IMR-90 (cell line): ENCODE measurements at regions not wholly inside any gene's neighbourhood (a gene's known extent, or its start where the extent isn't known, plus 50 kb on each side); places are given as distances from the start of the nearest gene placed in this dataset.

Experiments used
- ATAC-seq: fragments of 200-7000 bp; cut with Tn5 transposase; 2 replicates; pipeline ENCODE4 v1.9.1; 2020; ENCODE audit warnings: low read depth, mild to moderate bottlenecking, moderate library complexity
- BruUV-seq: library from RNA; stranded (reverse); fragments of 400-500 nt; replicated peaks from 2 replicates; lab custom pipeline; 2021; lab: Mats Ljungman, UMichigan
- CTCF ChIA-PET: fragments of 300-600 bp; formaldehyde crosslinking; extraction: SDS; loops from one replicate; lab custom pipeline; 2021; ENCODE audit warnings: antibody characterized with exemption; lab: Yijun Ruan, JAX
- POLR2A ChIA-PET: fragments of 300-600 bp; sonication (Branson Sonifier 250); formaldehyde crosslinking; loops from one replicate; lab custom pipeline; 2022; ENCODE audit warnings: antibody characterized with exemption; ENCODE audit not compliant: unreplicated experiment; lab: Charles Lee
- DNase-seq: peaks from one replicate; pipeline ENCODE4 v3.0.0; 2013
- H2AFZ ChIP-seq: replicated peaks from 2 replicates; pipeline ENCODE3; 2013; ENCODE audit warnings: low read length, mild to moderate bottlenecking; ENCODE audit not compliant: poor library complexity
- H2AK5ac ChIP-seq: 2 replicates; pipeline ENCODE4 v1.6.1; 2013; ENCODE audit warnings: low read depth, low read length, inconsistent platforms
- H2AK9ac ChIP-seq: replicated peaks from 2 replicates; pipeline ENCODE3; 2013; ENCODE audit warnings: mild to moderate bottlenecking, low read depth, low read length, moderate library complexity; ENCODE audit not compliant: poor library complexity
- H2BK120ac ChIP-seq: 2 replicates; pipeline ENCODE4 v1.6.1; 2013; ENCODE audit warnings: low read depth, low read length, inconsistent platforms
- H2BK15ac ChIP-seq: 3 replicates; pipeline ENCODE4 v1.6.1; 2013; ENCODE audit warnings: low read depth, low read length, inconsistent platforms
- H2BK20ac ChIP-seq: 2 replicates; pipeline ENCODE4 v1.6.1; 2013; ENCODE audit warnings: low read depth, mild to moderate bottlenecking, inconsistent platforms, low read length, moderate library complexity
- H2BK5ac ChIP-seq: 2 replicates; pipeline ENCODE4 v1.6.1; 2013; ENCODE audit warnings: mild to moderate bottlenecking, low read depth, low read length, inconsistent platforms; ENCODE audit not compliant: poor library complexity, severe bottlenecking
- H3K14ac ChIP-seq: replicated peaks from 2 replicates; pipeline ENCODE4 v1.6.1; 2013; ENCODE audit warnings: low read depth, low read length, inconsistent platforms
- H3K18ac ChIP-seq: 2 replicates; pipeline ENCODE4 v1.6.1; 2013; ENCODE audit warnings: low read depth, low read length, control low read depth
- H3K23ac ChIP-seq: 2 replicates; pipeline ENCODE4 v1.6.1; 2013; ENCODE audit warnings: low read depth, low read length, inconsistent platforms
- H3K27ac ChIP-seq: 2 replicates; pipeline ENCODE4 v1.5.1; 2013; ENCODE audit warnings: mild to moderate bottlenecking, control low read depth, low read length; ENCODE audit not compliant: insufficient read depth
- H3K27me3 ChIP-seq: 2 replicates; pipeline ENCODE4 v1.6.1; 2013; ENCODE audit warnings: low read length; ENCODE audit not compliant: control insufficient read depth, insufficient read depth
- H3K36me3 ChIP-seq: 2 replicates; pipeline ENCODE4 v1.6.1; 2013; ENCODE audit warnings: low read length, mixed read lengths; ENCODE audit not compliant: control insufficient read depth, insufficient read depth
- H3K4ac ChIP-seq: 2 replicates; pipeline ENCODE4 v1.6.1; 2013; ENCODE audit warnings: low read depth, low read length, inconsistent platforms
- H3K4me1 ChIP-seq: 2 replicates; pipeline ENCODE4 v1.6.1; 2013; ENCODE audit warnings: low read length, mixed read lengths; ENCODE audit not compliant: control insufficient read depth, insufficient read depth
- H3K4me2 ChIP-seq: 2 replicates; pipeline ENCODE4 v1.6.1; 2013; ENCODE audit warnings: low read depth, mild to moderate bottlenecking, control low read depth, low read length, moderate library complexity
- H3K4me3 ChIP-seq: 2 replicates; pipeline ENCODE4 v1.5.1; 2013; ENCODE audit warnings: low read depth, mild to moderate bottlenecking, control low read depth, low read length, moderate library complexity; ENCODE audit not compliant: insufficient read depth
- H3K56ac ChIP-seq: 2 replicates; pipeline ENCODE4 v1.6.1; 2013; ENCODE audit warnings: low read length, inconsistent platforms; ENCODE audit not compliant: insufficient read depth; ENCODE audit errors: extremely low read depth
- H3K79me1 ChIP-seq, 2 experiments: 2 replicates each; pipeline ENCODE4 v1.6.1; 2013; ENCODE audit warnings: low read length in 2 of 2, inconsistent platforms in 1 of 2, low read depth in 1 of 2
- H3K9ac ChIP-seq: 2 replicates; pipeline ENCODE4 v1.6.1; 2013; ENCODE audit warnings: low read depth, low read length, control low read depth
- H3K9me1 ChIP-seq: 2 replicates; pipeline ENCODE4 v1.6.1; 2013; ENCODE audit warnings: low read length, inconsistent platforms; ENCODE audit not compliant: insufficient read depth
- H3K9me3 ChIP-seq: 2 replicates; pipeline ENCODE4 v1.6.1; 2013; ENCODE audit warnings: low read length; ENCODE audit not compliant: control insufficient read depth, insufficient read depth
- H4K20me1 ChIP-seq: 2 replicates; pipeline ENCODE4 v1.6.1; 2013; ENCODE audit warnings: low read length, inconsistent platforms; ENCODE audit not compliant: insufficient read depth
- H4K5ac ChIP-seq: 2 replicates; pipeline ENCODE4 v1.6.1; 2013; ENCODE audit warnings: mild to moderate bottlenecking, low read depth, low read length, control low read depth
- H4K8ac ChIP-seq, 2 experiments: 2 replicates each; pipeline ENCODE4 v1.6.1; 2013; ENCODE audit warnings: low read depth in 2 of 2, low read length in 2 of 2, control low read depth in 1 of 2, inconsistent platforms in 1 of 2
- H4K91ac ChIP-seq: 2 replicates; pipeline ENCODE4 v1.6.1; 2013; ENCODE audit warnings: low read depth, low read length, inconsistent platforms; ENCODE audit not compliant: insufficient read depth
- BHLHE40 ChIP-seq: fragments of 150-350 bp; IDR thresholded peaks from 2 replicates; pipeline ENCODE4 v1.6.1; 2016; ENCODE audit warnings: mild to moderate bottlenecking, low read depth, low read length
- CEBPB ChIP-seq: IDR thresholded peaks from 2 replicates; pipeline ENCODE4 v1.6.1; 2012; ENCODE audit warnings: low read depth, low read length, improper control_type of control experiment
- CHD1 ChIP-seq: IDR thresholded peaks from 2 replicates; pipeline ENCODE4 v1.6.1; 2012; ENCODE audit warnings: low read depth, low read length, improper control_type of control experiment
- CTCF ChIP-seq: conservative IDR thresholded peaks from 2 replicates; pipeline ENCODE4 v1.5.1; 2012; ENCODE audit warnings: mild to moderate bottlenecking, low read depth, low read length, improper control_type of control experiment
- ELK1 ChIP-seq: fragments of 150-350 bp; IDR thresholded peaks from 2 replicates; pipeline ENCODE4 v1.6.1; 2016; ENCODE audit warnings: low read depth, mild to moderate bottlenecking, low read length, moderate library complexity, borderline replicate concordance
- FOS ChIP-seq: fragments of 150-350 bp; IDR thresholded peaks from 2 replicates; pipeline ENCODE4 v1.6.1; 2016; ENCODE audit warnings: low read depth, low read length
- MAFK ChIP-seq: IDR thresholded peaks from 2 replicates; pipeline ENCODE4 v1.6.1; 2012; ENCODE audit warnings: low read depth, low read length, improper control_type of control experiment
- MXI1 ChIP-seq: IDR thresholded peaks from 2 replicates; pipeline ENCODE4 v1.6.1; 2012; ENCODE audit warnings: low read depth, mild to moderate bottlenecking, low read length, moderate library complexity, borderline replicate concordance
- NFE2L2 ChIP-seq: fragments of 150-350 bp; IDR thresholded peaks from 2 replicates; pipeline ENCODE4 v1.6.1; 2016; ENCODE audit warnings: low read depth, mild to moderate bottlenecking, low read length
- RCOR1 ChIP-seq: IDR thresholded peaks from 2 replicates; pipeline ENCODE4 v1.6.1; 2012; ENCODE audit warnings: mild to moderate bottlenecking, low read length, improper control_type of control experiment; ENCODE audit not compliant: insufficient replicate concordance
- SMC3 ChIP-seq: fragments of 150-350 bp; IDR thresholded peaks from 2 replicates; pipeline ENCODE4 v1.6.1; 2016; ENCODE audit warnings: low read depth, mild to moderate bottlenecking, antibody characterized with exemption, low read length, moderate library complexity
- USF2 ChIP-seq: fragments of 150-350 bp; IDR thresholded peaks from 2 replicates; pipeline ENCODE4 v1.6.1; 2017; ENCODE audit warnings: mild to moderate bottlenecking, antibody characterized with exemption, low read length, low read depth
- WGBS, 2 experiments: methylation state at CpG; one replicate each; pipeline versions ENCODE4 v1.1.5 to v1.1.7; 2013; ENCODE audit warnings: missing lambda C conversion rate in 2 of 2; ENCODE audit not compliant: insufficient read length in 1 of 2; ENCODE audit errors: extremely low coverage in 2 of 2; 5-methylcytosine and 5-hydroxymethylcytosine counted together
- dilution Hi-C: fragments of 300-500 bp; cut with HindIII; formaldehyde crosslinking; loops from one replicate; pipeline ENCODE4 v1.14.3; 2018; ENCODE audit warnings: low sequenced_read_pairs; ENCODE audit not compliant: unreplicated experiment
- in situ Hi-C: fragments of 300-500 bp; cut with MboI; formaldehyde crosslinking; loops from 3 replicates; pipeline ENCODE4 v1.14.3; 2019; ENCODE audit warnings: low sequenced_read_pairs, inconsistent platforms, mixed read lengths
- intact Hi-C: fragments of 100-400 bp; cut with micrococcal nuclease; formaldehyde crosslinking; loops from 2 replicates; pipeline ENCODE4 v1.10.0; 2022

GRCh38 chr2:122737429-122738077 is 982.1 kb downstream of the TSN start:
- no peaks in the 10 kb centered on the region for H3K36me3 ChIP-seq
- BruUV-seq, result no TSS peak
- no peak overlapping the region for H2BK20ac ChIP-seq
- no peak overlapping the region for H2BK15ac ChIP-seq
- ChIA-PET POLR2A (no interaction called here), CTCF (no interaction called here)
- H4K5ac ChIP-seq, result no peak overlapping the region
- no peak overlapping the region for H3K23ac ChIP-seq
- H3K4me1 ChIP-seq, result no peaks in the 10 kb centered on the region
- H3K18ac ChIP-seq, result no peak overlapping the region
- H4K20me1 ChIP-seq, result no peaks in the 10 kb centered on the region
- H3K9me1 ChIP-seq, result no peaks in the 10 kb centered on the region
- WGBS, 2 experiments, result no CpG with 5 or more reads among the region's 7 CpGs
- no peak overlapping the region for H2AK9ac ChIP-seq
- no peak overlapping the region for H3K14ac ChIP-seq
- no peak overlapping the region for H2AFZ ChIP-seq
- H3K27me3 ChIP-seq, result no peaks in the 10 kb centered on the region
- in situ Hi-C loops, result no loop called here
- DNase-seq, result no peak
- no peak overlapping the region for H3K4me3 ChIP-seq
- H2BK120ac ChIP-seq, result no peak overlapping the region
- H3K9ac ChIP-seq, result no peak overlapping the region
- H2BK5ac ChIP-seq, result no peak overlapping the region
- no peak overlapping the region for H2AK5ac ChIP-seq
- no peaks in the 10 kb centered on the region for H3K79me1 ChIP-seq
- H4K91ac ChIP-seq, result no peak overlapping the region
- H3K9me3 ChIP-seq, result peaks cover 11% of the 10 kb centered on the region
- TF ChIP-seq USF2, result no peak
- TF ChIP-seq ELK1, result no peak
- no peak for TF ChIP-seq CEBPB
- no peak for TF ChIP-seq MAFK
- no peak for TF ChIP-seq FOS
- TF ChIP-seq BHLHE40, result no peak
- TF ChIP-seq SMC3, result no peak
- no peak for TF ChIP-seq RCOR1
- no peak for TF ChIP-seq CHD1
- TF ChIP-seq CTCF, result no peak
- TF ChIP-seq NFE2L2, result no peak
- TF ChIP-seq MXI1, result no peak
- dilution Hi-C loops, result no loop called here
- no peak overlapping the region for H3K56ac ChIP-seq
- intact Hi-C loops, result no loop called here
- H3K4ac ChIP-seq, result no peak overlapping the region
- H3K4me2 ChIP-seq, result no peak overlapping the region
- H3K27ac ChIP-seq, result no peak overlapping the region
- no peak overlapping the region for H4K8ac ChIP-seq
- no peak for ATAC-seq
